Ovary (tissue), 3 donors: ENCODE measurements at regions not wholly inside any gene's neighbourhood (a gene's known extent, or its start where the extent isn't known, plus 50 kb on each side); places are given as distances from the start of the nearest gene placed in this dataset.

Experiments used
- POLR2A ChIP-seq: fragments of 450-650 bp; IDR thresholded peaks from one replicate; pipeline ENCODE4 v1.6.1; 2017; ENCODE audit warnings: antibody characterized with exemption, mild to moderate bottlenecking, moderate library complexity
- TF ChIP-seq, protein P1 (sequence below), 3 donors: fragments of 450-650 bp in 2 of 3; fragments of 200-600 bp in 1 of 3; IDR thresholded peaks; one replicate each; pipeline versions ENCODE4 v1.5.1 to v1.8.0; 2016 to 2022; ENCODE audit warnings: antibody characterized with exemption in 3 of 3, mild to moderate bottlenecking in 1 of 3
- donor health status: DM: no; HTN: no; CAD: no.

DNA sequence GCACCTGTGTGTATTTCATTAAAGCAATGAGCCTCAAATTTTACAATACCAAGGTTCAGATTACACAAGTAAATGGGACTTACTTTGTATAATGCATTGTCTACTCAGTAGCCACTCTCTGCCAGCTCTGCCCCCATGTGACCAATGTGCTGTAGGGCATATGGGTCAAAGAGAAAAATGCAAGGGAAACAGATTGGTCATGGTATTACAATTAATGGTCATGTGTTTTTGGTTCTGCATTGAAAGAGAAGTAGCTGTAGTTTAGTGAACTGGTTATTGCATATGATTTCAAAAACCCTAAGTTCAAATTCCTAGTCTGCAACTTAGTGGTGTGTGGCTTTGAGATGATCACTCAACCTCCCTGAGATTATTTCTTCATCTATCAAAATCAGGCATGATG lies 545.4 kb downstream of the SUCLA2 start:
- TF ChIP-seq, protein P1, sequence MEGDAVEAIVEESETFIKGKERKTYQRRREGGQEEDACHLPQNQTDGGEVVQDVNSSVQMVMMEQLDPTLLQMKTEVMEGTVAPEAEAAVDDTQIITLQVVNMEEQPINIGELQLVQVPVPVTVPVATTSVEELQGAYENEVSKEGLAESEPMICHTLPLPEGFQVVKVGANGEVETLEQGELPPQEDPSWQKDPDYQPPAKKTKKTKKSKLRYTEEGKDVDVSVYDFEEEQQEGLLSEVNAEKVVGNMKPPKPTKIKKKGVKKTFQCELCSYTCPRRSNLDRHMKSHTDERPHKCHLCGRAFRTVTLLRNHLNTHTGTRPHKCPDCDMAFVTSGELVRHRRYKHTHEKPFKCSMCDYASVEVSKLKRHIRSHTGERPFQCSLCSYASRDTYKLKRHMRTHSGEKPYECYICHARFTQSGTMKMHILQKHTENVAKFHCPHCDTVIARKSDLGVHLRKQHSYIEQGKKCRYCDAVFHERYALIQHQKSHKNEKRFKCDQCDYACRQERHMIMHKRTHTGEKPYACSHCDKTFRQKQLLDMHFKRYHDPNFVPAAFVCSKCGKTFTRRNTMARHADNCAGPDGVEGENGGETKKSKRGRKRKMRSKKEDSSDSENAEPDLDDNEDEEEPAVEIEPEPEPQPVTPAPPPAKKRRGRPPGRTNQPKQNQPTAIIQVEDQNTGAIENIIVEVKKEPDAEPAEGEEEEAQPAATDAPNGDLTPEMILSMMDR (IDR thresholded peaks at IDR 0.05), result no peak
- TF ChIP-seq POLR2A, result no peak
